ENCODE measurements at regions not wholly inside any gene's neighbourhood (a gene's known extent, or its start where the extent isn't known, plus 50 kb on each side); places are given as distances from the start of the nearest gene placed in this dataset.
"Not testable (repeated sequence)": the region's sequence is repeated elsewhere in the genome, so short reads cannot be mapped to it uniquely, and the experiment has no call there.

DNA sequence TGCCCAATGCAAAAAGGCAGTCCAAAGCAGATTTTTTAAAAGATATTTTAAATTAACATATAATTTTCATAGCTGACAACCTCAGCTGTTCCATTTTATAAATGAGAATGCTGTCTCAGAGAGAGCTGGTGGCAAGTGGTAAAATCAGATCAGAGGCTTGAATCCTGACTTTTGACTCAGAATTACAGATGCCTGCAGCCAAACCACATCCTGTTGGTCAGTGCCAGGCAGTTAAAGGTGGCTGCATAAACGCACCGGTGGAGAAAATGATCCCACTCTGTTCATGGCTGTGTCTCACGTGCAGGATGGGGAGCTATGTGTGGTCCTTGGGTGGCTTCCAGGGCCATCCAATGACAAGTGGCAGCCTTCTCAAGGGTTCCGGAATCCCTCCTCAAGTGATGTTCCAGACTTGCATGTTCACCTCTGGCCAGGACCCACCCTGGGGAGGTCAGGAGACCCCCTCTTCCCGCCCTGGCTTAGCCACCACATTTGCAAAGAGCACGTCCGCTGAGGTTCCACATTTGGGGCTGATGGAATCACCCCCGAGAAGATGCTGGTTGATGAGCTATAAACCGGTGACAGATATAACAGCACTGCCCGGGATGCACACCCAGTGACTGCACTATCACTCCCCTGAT lies 155.5 kb downstream of the SHANK2 start:
- no peaks in the 10 kb centered on the region for H3K27me3 ChIP-seq (ENCODE audit: insufficient read depth, low read length)
- peaks cover 26% of the 10 kb centered on the region for H3K36me3 ChIP-seq (ENCODE audit: insufficient read depth, low read length)
- H3K9me3 ChIP-seq (ENCODE audit: insufficient read depth, low read depth, low read length) = no peaks in the 10 kb centered on the region
- no peak overlapping the region for H3K27ac ChIP-seq (ENCODE audit: low read depth, low read length)
- H3K4me1 ChIP-seq (ENCODE audit: insufficient read depth, low read length) = no peaks in the 10 kb centered on the region
- H3K9ac ChIP-seq (ENCODE audit: low read depth, low read length) = no peak overlapping the region
- no peak overlapping the region for H3K4me3 ChIP-seq (ENCODE audit: low read length)
- 94% methylated on average over 10 of the region's 10 CpGs for WGBS

DNA sequence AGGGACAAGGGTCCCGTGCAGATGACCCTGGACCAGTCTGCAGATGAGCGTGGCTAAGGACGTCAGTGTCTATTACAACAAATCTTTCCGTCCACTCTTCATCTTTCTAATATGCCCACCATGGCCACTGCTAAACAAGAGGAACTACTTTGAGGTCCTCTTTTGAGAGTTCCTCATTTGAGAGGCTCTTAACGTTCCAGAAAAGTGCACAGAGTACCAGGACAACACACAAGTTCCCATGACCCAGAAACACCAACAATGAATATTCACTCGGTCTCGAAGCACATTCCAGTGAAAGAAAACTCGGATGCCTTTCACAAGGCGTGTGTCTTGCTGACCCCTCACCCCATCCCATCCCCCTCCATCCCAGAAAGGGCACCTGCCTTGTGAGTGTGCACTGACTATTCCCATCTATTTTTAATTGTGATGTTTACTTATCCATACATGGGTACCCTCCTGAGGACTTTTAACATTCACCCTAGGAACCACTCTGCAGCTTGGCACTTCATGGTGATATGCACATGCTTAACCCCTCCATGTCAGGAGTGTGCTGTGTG lies 157.0 kb downstream of the SHANK2 start:
- Histone ChIP-seq H3K9ac (ENCODE audit: low read depth, low read length) (no peak overlapping the region), H3K36me3 (ENCODE audit: insufficient read depth, low read length) (peaks cover 38% of the 10 kb centered on the region), H3K27ac (ENCODE audit: low read depth, low read length) (no peak overlapping the region), H3K4me1 (ENCODE audit: insufficient read depth, low read length) (no peaks in the 10 kb centered on the region), H3K9me3 (ENCODE audit: insufficient read depth, low read depth, low read length) (no peaks in the 10 kb centered on the region), H3K27me3 (ENCODE audit: insufficient read depth, low read length) (no peaks in the 10 kb centered on the region), H3K4me3 (ENCODE audit: low read length) (no peak overlapping the region)
- WGBS = 93% methylated on average over 9 of the region's 9 CpGs

GRCh38 chr11:71094296-71095077 lies 157.9 kb downstream of the SHANK2 start:
- Histone ChIP-seq H3K9ac (ENCODE audit: low read depth, low read length) (no peak overlapping the region), H3K27ac (ENCODE audit: low read depth, low read length) (no peak overlapping the region), H3K36me3 (ENCODE audit: insufficient read depth, low read length) (peaks cover 38% of the 10 kb centered on the region), H3K9me3 (ENCODE audit: insufficient read depth, low read depth, low read length) (no peaks in the 10 kb centered on the region), H3K4me1 (ENCODE audit: insufficient read depth, low read length) (no peaks in the 10 kb centered on the region), H3K27me3 (ENCODE audit: insufficient read depth, low read length) (no peaks in the 10 kb centered on the region), H3K4me3 (ENCODE audit: low read length) (no peak overlapping the region)
- 96% methylated on average over 26 of the region's 26 CpGs for WGBS

- 96% methylated on average over 14 of the region's 14 CpGs for WGBS
- H3K36me3 ChIP-seq (ENCODE audit: insufficient read depth, low read length) = peaks cover 42% of the 10 kb centered on the region
Observed at GRCh38 chr11:71093783-71094182, 158.6 kb downstream of the SHANK2 start.

DNA sequence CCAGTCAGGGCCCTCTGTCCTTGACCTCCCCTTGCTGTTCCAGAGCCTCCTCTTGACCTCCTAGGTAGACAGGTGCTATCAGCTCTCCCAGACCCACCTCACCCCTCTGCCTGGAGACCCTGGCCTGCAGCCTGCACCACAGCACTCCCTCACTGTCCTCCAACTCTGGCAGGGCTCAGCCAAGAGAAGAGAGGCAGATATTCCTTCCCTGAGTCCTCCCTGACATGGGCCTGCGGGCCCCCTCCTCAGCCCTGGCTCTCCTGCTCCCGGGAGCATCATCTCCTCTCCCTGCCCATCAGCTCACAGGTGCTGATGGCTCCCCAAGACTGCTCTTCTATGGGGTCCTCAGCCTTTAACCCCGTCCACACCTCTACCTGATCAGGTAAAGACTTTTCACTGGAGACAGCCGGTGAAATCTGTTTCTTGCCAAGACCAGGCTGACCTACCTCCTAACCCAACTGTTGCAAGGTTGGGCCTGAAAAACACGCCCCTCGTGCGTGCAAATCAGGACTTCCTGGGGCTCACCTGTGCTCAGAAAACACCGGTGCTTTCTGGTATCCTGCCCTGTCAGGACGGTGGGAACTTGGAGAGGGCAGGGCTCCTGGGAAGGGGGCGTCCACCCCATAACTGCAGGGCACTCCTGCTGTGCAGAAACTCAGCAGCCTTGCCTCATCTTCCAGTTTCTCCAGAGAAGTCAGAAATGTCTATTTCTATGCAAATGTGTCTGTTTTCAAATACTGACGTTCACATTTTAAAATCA lies 160.7 kb downstream of the SHANK2 start:
- H3K36me3 ChIP-seq (ENCODE audit: insufficient read depth, low read length) = peaks cover 36% of the 10 kb centered on the region
- no peak overlapping the region for H3K27ac ChIP-seq (ENCODE audit: low read depth, low read length)
- WGBS = 92% methylated on average over 11 of the region's 11 CpGs
- no peaks in the 10 kb centered on the region for H3K27me3 ChIP-seq (ENCODE audit: insufficient read depth, low read length)
- H3K4me1 ChIP-seq (ENCODE audit: insufficient read depth, low read length) = no peaks in the 10 kb centered on the region
- no peak overlapping the region for H3K4me3 ChIP-seq (ENCODE audit: low read length)
- H3K9ac ChIP-seq (ENCODE audit: low read depth, low read length) = no peak overlapping the region
- H3K9me3 ChIP-seq (ENCODE audit: insufficient read depth, low read depth, low read length) = no peaks in the 10 kb centered on the region

More at GRCh38 chr11:71093783-71094182, 158.6 kb downstream of the SHANK2 start:
- no peak overlapping the region for H3K9ac ChIP-seq (ENCODE audit: low read depth, low read length)
- H3K9me3 ChIP-seq (ENCODE audit: insufficient read depth, low read depth, low read length) = no peaks in the 10 kb centered on the region
- no peaks in the 10 kb centered on the region for H3K27me3 ChIP-seq (ENCODE audit: insufficient read depth, low read length)
- H3K27ac ChIP-seq (ENCODE audit: low read depth, low read length) = no peak overlapping the region
- no peak overlapping the region for H3K4me3 ChIP-seq (ENCODE audit: low read length)
- H3K4me1 ChIP-seq (ENCODE audit: insufficient read depth, low read length) = no peaks in the 10 kb centered on the region

DNA sequence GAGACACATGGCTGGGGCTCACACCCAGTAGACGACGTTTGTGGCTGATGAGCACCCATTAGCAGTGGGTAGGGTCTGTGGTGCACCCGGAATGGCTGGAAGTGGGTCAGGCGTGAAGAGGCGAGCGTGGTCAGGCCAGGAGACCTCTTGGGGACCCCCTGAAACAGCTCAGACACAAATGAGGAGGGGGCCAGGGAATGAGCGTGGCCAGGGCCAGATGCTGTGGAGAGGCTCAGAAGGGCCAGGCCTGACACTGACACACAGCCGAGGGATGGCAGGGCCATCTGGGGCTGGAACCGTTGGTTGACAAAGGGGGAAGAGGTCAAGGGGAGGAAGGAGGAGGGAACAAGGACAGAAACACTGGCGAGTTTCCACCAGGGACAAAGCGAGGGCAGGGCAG lies 162.8 kb downstream of the SHANK2 start:
- Histone ChIP-seq H3K27ac (ENCODE audit: low read depth, low read length) (no peak overlapping the region), H3K9ac (ENCODE audit: low read depth, low read length) (no peak overlapping the region), H3K27me3 (ENCODE audit: insufficient read depth, low read length) (no peaks in the 10 kb centered on the region), H3K36me3 (ENCODE audit: insufficient read depth, low read length) (peaks cover 28% of the 10 kb centered on the region), H3K9me3 (ENCODE audit: insufficient read depth, low read depth, low read length) (no peaks in the 10 kb centered on the region), H3K4me1 (ENCODE audit: insufficient read depth, low read length) (no peaks in the 10 kb centered on the region), H3K4me3 (ENCODE audit: low read length) (no peak overlapping the region)
- 92% methylated on average over 11 of the region's 11 CpGs for WGBS

GRCh38 chr11:71088314-71089215 lies 163.8 kb downstream of the SHANK2 start:
- 93% methylated on average over 18 of the region's 20 CpGs for WGBS
- H3K27me3 ChIP-seq (ENCODE audit: insufficient read depth, low read length); H3K9me3 ChIP-seq (ENCODE audit: insufficient read depth, low read depth, low read length); H3K4me3 ChIP-seq (ENCODE audit: low read length); H3K27ac ChIP-seq (ENCODE audit: low read depth, low read length); H3K4me1 ChIP-seq (ENCODE audit: insufficient read depth, low read length); H3K9ac ChIP-seq (ENCODE audit: low read depth, low read length): not testable (repeated sequence)
- peaks cover 25% of the 10 kb centered on the region for H3K36me3 ChIP-seq (ENCODE audit: insufficient read depth, low read length)

- no peak overlapping the region for H3K27ac ChIP-seq (ENCODE audit: low read depth, low read length)
- no peaks in the 10 kb centered on the region for H3K9me3 ChIP-seq (ENCODE audit: insufficient read depth, low read depth, low read length)
- 63% methylated on average over 14 of the region's 14 CpGs for WGBS
- H3K36me3 ChIP-seq (ENCODE audit: insufficient read depth, low read length) = peaks cover 18% of the 10 kb centered on the region
- no peaks in the 10 kb centered on the region for H3K27me3 ChIP-seq (ENCODE audit: insufficient read depth, low read length)
- no peak overlapping the region for H3K4me3 ChIP-seq (ENCODE audit: low read length)
- no peak overlapping the region for H3K9ac ChIP-seq (ENCODE audit: low read depth, low read length)
- H3K4me1 ChIP-seq (ENCODE audit: insufficient read depth, low read length) = no peaks in the 10 kb centered on the region
Observed at GRCh38 chr11:71086687-71087258, 165.6 kb downstream of the SHANK2 start.

DNA sequence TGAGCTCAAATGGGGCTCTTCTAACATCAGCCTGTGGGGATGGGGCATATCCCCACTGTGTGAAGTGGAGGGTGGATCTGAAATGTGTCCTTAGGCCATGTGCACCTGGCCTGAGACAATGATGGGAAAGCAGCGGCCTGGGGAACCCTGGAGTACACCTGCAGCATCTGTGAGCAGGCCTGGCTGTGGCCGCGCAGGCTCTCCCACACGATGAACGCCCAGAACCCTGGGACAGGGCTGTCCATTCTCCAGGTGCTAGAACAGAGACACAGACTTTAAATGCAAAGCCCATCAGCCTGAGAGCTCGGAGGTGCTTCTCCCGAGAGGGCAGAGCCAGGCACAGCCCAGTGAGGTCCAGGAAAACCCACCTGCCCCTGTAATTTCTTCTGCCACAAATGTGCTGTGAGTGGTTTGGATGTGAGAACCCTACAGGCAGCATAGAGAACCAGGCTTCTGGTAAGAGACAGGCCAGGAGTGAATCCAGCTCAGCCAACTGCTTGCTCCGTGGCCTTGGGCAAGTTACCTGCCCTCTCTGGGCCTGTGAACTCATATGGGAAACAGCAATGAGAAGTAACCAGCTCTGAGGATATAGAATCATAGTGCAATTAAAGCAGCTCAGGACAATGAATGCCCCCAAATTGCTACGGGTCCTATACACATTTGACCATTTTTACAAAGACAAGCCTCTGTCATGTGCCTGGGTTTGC lies 167.9 kb downstream of the SHANK2 start:
- Histone ChIP-seq H3K4me1 (ENCODE audit: insufficient read depth, low read length) (no peaks in the 10 kb centered on the region), H3K9ac (ENCODE audit: low read depth, low read length) (no peak overlapping the region), H3K36me3 (ENCODE audit: insufficient read depth, low read length) (peaks cover 8% of the 10 kb centered on the region; the same call in 1 of the 2 replicates), H3K27me3 (ENCODE audit: insufficient read depth, low read length) (no peaks in the 10 kb centered on the region), H3K27ac (ENCODE audit: low read depth, low read length) (no peak overlapping the region), H3K9me3 (ENCODE audit: insufficient read depth, low read depth, low read length) (no peaks in the 10 kb centered on the region), H3K4me3 (ENCODE audit: low read length) (no peak overlapping the region)
- WGBS = 95% methylated on average over 9 of the region's 9 CpGs

- Histone ChIP-seq H3K4me1 (ENCODE audit: insufficient read depth, low read length) (no peaks in the 10 kb centered on the region), H3K27me3 (ENCODE audit: insufficient read depth, low read length) (no peaks in the 10 kb centered on the region)
- 93% methylated on average over 4 of the region's 4 CpGs for WGBS
Observed at GRCh38 chr11:71083105-71083504, 169.3 kb downstream of the SHANK2 start.

More at GRCh38 chr11:71083105-71083504, 169.3 kb downstream of the SHANK2 start:
- H3K9ac ChIP-seq (ENCODE audit: low read depth, low read length) = no peak overlapping the region
- H3K4me3 ChIP-seq (ENCODE audit: low read length) = no peak overlapping the region
- H3K36me3 ChIP-seq (ENCODE audit: insufficient read depth, low read length) = peaks cover 3% of the 10 kb centered on the region; the same call in 1 of the 2 replicates
- no peak overlapping the region for H3K27ac ChIP-seq (ENCODE audit: low read depth, low read length)
- H3K9me3 ChIP-seq (ENCODE audit: insufficient read depth, low read depth, low read length) = 0 out of 2 replicates have a peak, but pooled peaks cover 8% of the 10 kb centered on the region

Measured in HUES64 (cell line).